BE2C (cell line): ENCODE measurements at regions not wholly inside any gene's neighbourhood (a gene's known extent, or its start where the extent isn't known, plus 50 kb on each side); places are given as distances from the start of the nearest gene placed in this dataset.

ENCODE experiments used
- DNase-seq: peaks from one replicate; pipeline ENCODE4 v3.0.0-alpha.2; 2020
- H3K27me3 ChIP-seq: fragments of 250-450 bp; sonication (Bioruptor Pico); 2 replicates; pipeline ENCODE4 v1.5.1; 2020; ENCODE audit warnings: mild to moderate bottlenecking
- H3K36me3 ChIP-seq: fragments of 250-450 bp; sonication (Bioruptor Pico); 2 replicates; pipeline ENCODE4 v1.5.1; 2020; ENCODE audit warnings: mild to moderate bottlenecking
- H3K4me1 ChIP-seq: fragments of 250-450 bp; sonication (Bioruptor Pico); 2 replicates; pipeline ENCODE4 v1.5.1; 2020
- H3K4me3 ChIP-seq: 2 replicates; pipeline ENCODE4 v1.5.1; 2011; ENCODE audit warnings: low read depth, low read length
- H3K9me3 ChIP-seq: fragments of 250-450 bp; sonication (Bioruptor Pico); 2 replicates; pipeline ENCODE4 v1.5.1; 2020
- TF ChIP-seq, protein P1 (sequence below): IDR thresholded peaks from 2 replicates; pipeline ENCODE4 v1.5.1; 2012; ENCODE audit warnings: mild to moderate bottlenecking, low read depth, low read length

DNA sequence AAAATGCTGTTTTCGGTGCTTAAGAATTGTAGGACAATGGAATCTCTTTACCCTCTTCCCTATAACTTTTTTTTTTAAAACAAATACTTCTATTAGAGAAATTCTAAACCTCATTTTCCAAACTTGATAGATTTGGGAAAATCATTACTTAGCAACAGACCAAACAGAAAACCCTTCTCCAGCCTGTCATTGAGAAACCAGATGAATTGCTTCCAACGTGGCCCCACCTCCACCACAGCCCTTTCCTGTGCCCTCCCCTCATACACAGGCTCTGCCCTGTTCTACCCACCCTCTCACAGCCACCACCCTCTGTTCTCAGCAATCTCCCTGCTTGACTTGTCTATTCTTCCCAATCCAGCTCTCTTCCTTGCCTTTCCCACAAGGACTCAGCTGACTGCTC, 221.2 kb downstream of the DMRT2 start:
- H3K9me3 ChIP-seq: no peaks in the 10 kb centered on the region
- no peak overlapping the region for H3K4me3 ChIP-seq
- DNase-seq: no peak
- H3K36me3 ChIP-seq: no peaks in the 10 kb centered on the region
- TF ChIP-seq, protein P1, sequence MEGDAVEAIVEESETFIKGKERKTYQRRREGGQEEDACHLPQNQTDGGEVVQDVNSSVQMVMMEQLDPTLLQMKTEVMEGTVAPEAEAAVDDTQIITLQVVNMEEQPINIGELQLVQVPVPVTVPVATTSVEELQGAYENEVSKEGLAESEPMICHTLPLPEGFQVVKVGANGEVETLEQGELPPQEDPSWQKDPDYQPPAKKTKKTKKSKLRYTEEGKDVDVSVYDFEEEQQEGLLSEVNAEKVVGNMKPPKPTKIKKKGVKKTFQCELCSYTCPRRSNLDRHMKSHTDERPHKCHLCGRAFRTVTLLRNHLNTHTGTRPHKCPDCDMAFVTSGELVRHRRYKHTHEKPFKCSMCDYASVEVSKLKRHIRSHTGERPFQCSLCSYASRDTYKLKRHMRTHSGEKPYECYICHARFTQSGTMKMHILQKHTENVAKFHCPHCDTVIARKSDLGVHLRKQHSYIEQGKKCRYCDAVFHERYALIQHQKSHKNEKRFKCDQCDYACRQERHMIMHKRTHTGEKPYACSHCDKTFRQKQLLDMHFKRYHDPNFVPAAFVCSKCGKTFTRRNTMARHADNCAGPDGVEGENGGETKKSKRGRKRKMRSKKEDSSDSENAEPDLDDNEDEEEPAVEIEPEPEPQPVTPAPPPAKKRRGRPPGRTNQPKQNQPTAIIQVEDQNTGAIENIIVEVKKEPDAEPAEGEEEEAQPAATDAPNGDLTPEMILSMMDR: no peak
- H3K4me1 ChIP-seq: no peaks in the 10 kb centered on the region
- no peaks in the 10 kb centered on the region for H3K27me3 ChIP-seq

- TF ChIP-seq, protein P1: no peak
- Histone ChIP-seq H3K4me3 (no peak overlapping the region), H3K9me3 (no peaks in the 10 kb centered on the region), H3K4me1 (no peaks in the 10 kb centered on the region), H3K27me3 (no peaks in the 10 kb centered on the region), H3K36me3 (no peaks in the 10 kb centered on the region)
- DNase-seq: no peak
These were observed 221.6 kb downstream of the DMRT2 start for GRCh38 chr9:1271786-1272185.

GRCh38 chr9:1272488-1272887, 222.3 kb downstream of the DMRT2 start:
- no peaks in the 10 kb centered on the region for H3K9me3 ChIP-seq
- no peak for DNase-seq
- TF ChIP-seq, protein P1: no peak

GRCh38 chr9:1273859-1274258, 223.7 kb downstream of the DMRT2 start:
- DNase-seq: no peak
- Histone ChIP-seq H3K9me3 (no peaks in the 10 kb centered on the region), H3K4me1 (no peaks in the 10 kb centered on the region), H3K36me3 (no peaks in the 10 kb centered on the region), H3K27me3 (no peaks in the 10 kb centered on the region), H3K4me3 (no peak overlapping the region)
- TF ChIP-seq, protein P1: no peak

More at GRCh38 chr9:1272488-1272887, 222.3 kb downstream of the DMRT2 start:
- Histone ChIP-seq H3K36me3 (no peaks in the 10 kb centered on the region), H3K4me1 (no peaks in the 10 kb centered on the region), H3K4me3 (no peak overlapping the region), H3K27me3 (no peaks in the 10 kb centered on the region)

DNA sequence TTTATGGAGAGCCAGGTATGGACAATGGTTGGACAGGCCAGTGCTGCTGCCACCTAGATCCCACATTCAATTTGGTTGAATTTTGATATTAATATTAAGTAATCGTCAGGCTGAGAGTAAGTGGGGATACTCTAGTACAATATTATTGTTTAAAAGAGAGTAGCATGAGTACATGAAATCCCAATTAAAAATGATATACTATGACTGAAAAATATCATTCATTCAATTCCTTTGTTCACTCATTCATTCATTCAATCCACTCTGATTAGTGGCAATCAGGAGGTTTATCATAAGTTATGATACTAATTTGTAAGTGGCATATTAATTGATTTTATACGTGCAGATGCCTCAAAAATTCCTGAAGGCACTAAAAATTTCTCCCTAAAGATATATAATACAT, 224.2 kb downstream of the DMRT2 start:
- no peak overlapping the region for H3K4me3 ChIP-seq

DNA sequence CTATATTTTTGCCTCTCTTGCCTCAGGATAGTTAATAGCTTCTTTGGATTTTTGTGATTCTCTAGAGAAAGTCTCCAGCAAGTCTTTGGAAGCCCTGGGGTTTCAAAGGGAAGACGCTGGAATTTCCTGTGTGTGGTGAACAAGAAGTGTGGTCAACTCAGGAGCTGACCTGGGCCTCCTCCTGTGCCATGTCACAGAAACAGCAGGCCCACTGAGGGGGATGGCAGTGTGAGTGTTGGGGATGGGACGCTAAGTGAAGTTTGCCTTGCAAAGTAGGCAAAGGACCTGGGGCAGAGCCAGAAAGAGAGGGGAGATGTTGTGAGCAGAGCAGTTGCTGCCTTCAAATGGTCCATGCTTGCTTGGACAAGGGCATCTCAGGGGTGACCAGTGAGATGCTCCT, 226.3 kb downstream of the DMRT2 start:
- Histone ChIP-seq H3K4me1 (no peaks in the 10 kb centered on the region), H3K9me3 (no peaks in the 10 kb centered on the region), H3K36me3 (no peaks in the 10 kb centered on the region), H3K27me3 (no peaks in the 10 kb centered on the region), H3K4me3 (no peak overlapping the region)
- TF ChIP-seq, protein P1: no peak
- no peak for DNase-seq

More for the DNA sequence above, 224.2 kb downstream of the DMRT2 start:
- TF ChIP-seq, protein P1: no peak
- no peak for DNase-seq
- Histone ChIP-seq H3K27me3 (no peaks in the 10 kb centered on the region), H3K9me3 (no peaks in the 10 kb centered on the region), H3K36me3 (no peaks in the 10 kb centered on the region), H3K4me1 (no peaks in the 10 kb centered on the region)
